ENCODE measurements at regions not wholly inside any gene's neighbourhood (a gene's known extent, or its start where the extent isn't known, plus 50 kb on each side); places are given as distances from the start of the nearest gene placed in this dataset.

GRCh38 chr3:159364511-159364910 lies 562.7 kb downstream of the MFSD1 start:
- no peaks in the 10 kb centered on the region for H3K36me3 ChIP-seq
- H3K27me3 ChIP-seq: no peaks in the 10 kb centered on the region
- no peaks in the 10 kb centered on the region for H3K9me3 ChIP-seq
- H3K27ac ChIP-seq: no peak overlapping the region
- TF ChIP-seq CTCF (IDR thresholded peaks at IDR 0.05): no peak
- ATAC-seq: no peak
- H3K4me3 ChIP-seq: no peak overlapping the region
- intact Hi-C loops (cut with DNase I): no loop called here
- no peaks in the 10 kb centered on the region for H3K4me1 ChIP-seq
- no peak for DNase-seq
- 76 to 85% methylated on average over 1 of the region's 1 CpG for WGBS, 2 donors

GRCh38 chr3:159366476-159366875 lies 564.6 kb downstream of the MFSD1 start:
- Histone ChIP-seq H3K27me3 (no peaks in the 10 kb centered on the region), H3K27ac (no peak overlapping the region), H3K4me1 (no peaks in the 10 kb centered on the region), H3K9me3 (no peaks in the 10 kb centered on the region), H3K36me3 (no peaks in the 10 kb centered on the region), H3K4me3 (no peak overlapping the region)
- TF ChIP-seq CTCF (IDR thresholded peaks at IDR 0.05): no peak
- intact Hi-C loops (cut with DNase I): no loop called here
- ATAC-seq (no peak), DNase-seq (no peak)

- Histone ChIP-seq H3K4me1 (no peaks in the 10 kb centered on the region), H3K36me3 (no peaks in the 10 kb centered on the region), H3K27ac (no peak overlapping the region), H3K4me3 (no peak overlapping the region), H3K9me3 (no peaks in the 10 kb centered on the region), H3K27me3 (no peaks in the 10 kb centered on the region)
- DNase-seq (no peak), ATAC-seq (no peak)
- intact Hi-C loops (cut with DNase I): no loop called here
- 80 to 87% methylated on average over 1 of the region's 1 CpG for WGBS, 2 donors
- no peak for TF ChIP-seq CTCF (IDR thresholded peaks at IDR 0.05)
These were observed 570.1 kb downstream of the MFSD1 start for GRCh38 chr3:159371961-159372360.

- intact Hi-C loops (cut with DNase I): no loop called here
- ATAC-seq (no peak), DNase-seq (no peak)
- WGBS, 2 donors: 40 to 45% methylated on average over 4 of the region's 4 CpGs
- H3K9me3 ChIP-seq: no peaks in the 10 kb centered on the region
- no peak overlapping the region for H3K4me3 ChIP-seq
- H3K27me3 ChIP-seq: no peaks in the 10 kb centered on the region
- H3K27ac ChIP-seq: no peak overlapping the region
- no peak for TF ChIP-seq CTCF (IDR thresholded peaks at IDR 0.05)
- no peaks in the 10 kb centered on the region for H3K4me1 ChIP-seq
- no peaks in the 10 kb centered on the region for H3K36me3 ChIP-seq
These were observed 576.7 kb downstream of the MFSD1 start for GRCh38 chr3:159378396-159379194.
